ENCODE measurements at regions not wholly inside any gene's neighbourhood (a gene's known extent, or its start where the extent isn't known, plus 50 kb on each side); places are given as distances from the start of the nearest gene placed in this dataset.

DNA sequence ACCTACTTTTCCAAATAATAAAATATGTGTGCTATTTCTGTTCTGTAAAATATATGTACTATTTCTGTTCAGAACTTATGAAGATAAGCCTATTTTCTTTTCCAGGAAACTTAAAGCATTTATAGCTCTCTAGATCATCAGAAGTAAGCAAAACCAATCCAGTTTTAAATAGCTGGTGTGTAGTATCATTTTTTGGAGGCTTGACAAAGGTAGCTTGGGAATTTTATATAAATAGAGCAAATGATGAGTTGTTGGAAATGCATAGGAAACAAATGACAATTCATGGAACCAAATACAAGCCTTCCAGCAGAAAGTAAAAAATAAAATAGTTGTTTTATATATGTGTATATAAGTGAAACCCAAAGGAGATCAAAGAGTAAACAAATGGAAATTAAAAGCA is 1038.1 kb upstream of the ARRDC3 start:
- H3K9me3 ChIP-seq, result peaks cover 14% of the 10 kb centered on the region
- DNase-seq (no peak), ATAC-seq (no peak)
- no peak overlapping the region for H3K4me3 ChIP-seq
- TF ChIP-seq, protein P1, sequence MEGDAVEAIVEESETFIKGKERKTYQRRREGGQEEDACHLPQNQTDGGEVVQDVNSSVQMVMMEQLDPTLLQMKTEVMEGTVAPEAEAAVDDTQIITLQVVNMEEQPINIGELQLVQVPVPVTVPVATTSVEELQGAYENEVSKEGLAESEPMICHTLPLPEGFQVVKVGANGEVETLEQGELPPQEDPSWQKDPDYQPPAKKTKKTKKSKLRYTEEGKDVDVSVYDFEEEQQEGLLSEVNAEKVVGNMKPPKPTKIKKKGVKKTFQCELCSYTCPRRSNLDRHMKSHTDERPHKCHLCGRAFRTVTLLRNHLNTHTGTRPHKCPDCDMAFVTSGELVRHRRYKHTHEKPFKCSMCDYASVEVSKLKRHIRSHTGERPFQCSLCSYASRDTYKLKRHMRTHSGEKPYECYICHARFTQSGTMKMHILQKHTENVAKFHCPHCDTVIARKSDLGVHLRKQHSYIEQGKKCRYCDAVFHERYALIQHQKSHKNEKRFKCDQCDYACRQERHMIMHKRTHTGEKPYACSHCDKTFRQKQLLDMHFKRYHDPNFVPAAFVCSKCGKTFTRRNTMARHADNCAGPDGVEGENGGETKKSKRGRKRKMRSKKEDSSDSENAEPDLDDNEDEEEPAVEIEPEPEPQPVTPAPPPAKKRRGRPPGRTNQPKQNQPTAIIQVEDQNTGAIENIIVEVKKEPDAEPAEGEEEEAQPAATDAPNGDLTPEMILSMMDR (IDR thresholded peaks at IDR 0.05), result no peak
- no peaks in the 10 kb centered on the region for H3K4me1 ChIP-seq (ENCODE audit: low read depth)
- intact Hi-C loops (cut with DNase I, micrococcal nuclease), result no loop called here
- no peaks in the 10 kb centered on the region for H3K36me3 ChIP-seq (ENCODE audit: low read depth)

DNA sequence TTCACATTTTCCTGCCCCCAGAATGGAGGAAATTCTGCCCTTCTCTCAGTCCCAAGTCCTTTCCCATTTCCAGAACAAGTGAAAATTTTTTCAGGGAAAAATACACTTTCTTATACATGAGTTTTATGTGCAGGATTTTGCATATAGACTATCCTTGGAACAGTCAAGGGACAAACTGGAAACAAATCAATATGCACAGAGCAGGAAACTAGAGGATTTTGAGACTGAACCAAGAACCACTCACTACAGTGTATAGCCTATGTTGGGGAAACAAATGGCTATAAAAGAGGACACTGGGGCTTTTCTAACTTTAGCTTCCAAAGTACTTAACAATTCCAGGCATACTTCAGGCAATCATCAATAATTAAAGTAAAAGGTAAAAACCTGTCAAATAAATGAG is 1036.1 kb upstream of the ARRDC3 start:
- Histone ChIP-seq H3K4me1 (ENCODE audit: low read depth) (no peaks in the 10 kb centered on the region), H3K9me3 (peaks cover 14% of the 10 kb centered on the region), H3K4me3 (no peak overlapping the region), H3K36me3 (ENCODE audit: low read depth) (no peaks in the 10 kb centered on the region)
- ATAC-seq (no peak), DNase-seq (no peak)
- TF ChIP-seq, protein P1 (IDR thresholded peaks at IDR 0.05), result no peak
- intact Hi-C loops (cut with DNase I, micrococcal nuclease), result no loop called here

DNA sequence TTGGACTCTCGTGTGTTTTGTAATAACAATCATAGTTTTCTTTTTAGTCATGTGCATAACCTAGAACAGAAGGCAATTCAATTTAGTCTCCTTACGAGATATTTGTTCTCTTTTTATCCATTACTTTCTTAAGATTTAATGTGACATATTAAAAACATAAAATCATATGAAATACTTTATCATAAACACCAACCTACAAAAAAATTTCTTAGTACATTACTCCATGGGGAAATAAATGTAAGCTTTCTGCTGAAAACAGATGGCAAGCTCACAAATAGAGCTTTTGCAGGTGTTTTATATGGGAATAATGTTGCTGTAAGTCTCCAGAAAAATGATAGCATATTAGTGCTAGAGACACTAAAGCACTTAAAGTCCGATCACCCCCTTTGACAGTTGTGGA is 1035.2 kb upstream of the ARRDC3 start:
- ATAC-seq (no peak), DNase-seq (no peak)
- TF ChIP-seq, protein P1 (IDR thresholded peaks at IDR 0.05), result no peak
- Histone ChIP-seq H3K4me3 (no peak overlapping the region), H3K9me3 (peaks cover 14% of the 10 kb centered on the region), H3K4me1 (ENCODE audit: low read depth) (no peaks in the 10 kb centered on the region), H3K36me3 (ENCODE audit: low read depth) (no peaks in the 10 kb centered on the region)
- intact Hi-C loops (cut with DNase I, micrococcal nuclease), result no loop called here

DNA sequence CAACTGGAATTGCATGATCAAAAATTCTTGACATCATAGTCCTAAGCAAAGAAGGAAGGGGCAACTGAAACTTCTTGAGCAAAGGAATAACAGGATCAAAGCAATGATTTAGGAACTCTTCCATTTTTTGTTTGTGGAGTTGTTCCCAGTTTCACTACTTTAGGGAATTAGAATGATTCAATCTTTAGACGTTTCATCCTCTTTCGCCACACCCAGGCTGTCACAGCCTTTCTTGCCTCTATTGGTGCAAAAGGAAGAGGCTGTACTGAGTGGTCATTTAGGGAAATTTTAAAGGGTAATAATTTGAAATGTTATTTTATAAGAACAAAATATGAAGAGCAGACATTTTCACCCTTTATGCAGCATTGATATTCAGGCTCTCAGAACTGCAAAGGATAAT is 1026.0 kb upstream of the ARRDC3 start:
- Histone ChIP-seq H3K9me3 (no peaks in the 10 kb centered on the region), H3K4me3 (no peak overlapping the region), H3K4me1 (ENCODE audit: low read depth) (no peaks in the 10 kb centered on the region), H3K36me3 (ENCODE audit: low read depth) (no peaks in the 10 kb centered on the region)
- TF ChIP-seq, protein P1 (IDR thresholded peaks at IDR 0.05), result no peak
- intact Hi-C loops (cut with DNase I, micrococcal nuclease), result no loop called here
- no peak for DNase-seq
- no peak for ATAC-seq

DNA sequence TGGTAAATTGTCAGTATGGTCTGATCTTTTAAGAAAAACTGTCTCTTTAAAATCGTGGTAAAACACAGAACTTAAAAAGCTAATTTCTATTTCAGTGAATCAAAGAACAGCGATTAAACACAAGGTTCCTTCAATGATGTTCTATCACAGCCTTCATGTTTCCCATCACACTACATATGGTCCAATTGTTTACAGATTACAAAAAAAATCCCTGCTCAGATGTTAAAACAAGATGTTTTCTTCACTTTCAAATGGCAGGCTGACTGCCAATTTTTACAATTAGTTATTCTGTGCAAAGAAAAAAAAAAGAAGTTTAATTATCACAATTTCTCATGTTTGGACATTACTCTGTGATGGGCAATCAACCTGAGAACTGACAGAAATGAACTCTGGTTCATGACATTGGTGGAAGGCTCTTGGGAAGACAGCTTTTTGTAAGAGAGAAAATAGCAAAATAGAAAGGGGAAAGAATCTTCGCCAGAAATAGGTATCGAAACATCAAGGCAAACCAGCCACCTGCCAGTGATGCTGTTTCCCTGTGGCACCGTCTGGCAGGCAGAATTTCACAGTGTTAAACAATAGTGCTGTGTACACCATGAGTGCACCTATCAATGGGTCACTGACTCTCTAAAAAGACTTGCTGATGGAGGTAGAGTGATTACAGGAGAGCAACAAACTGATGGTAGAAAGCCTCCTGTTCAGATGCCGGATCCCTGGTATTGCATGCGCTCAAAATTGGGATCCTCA is 1020.0 kb upstream of the ARRDC3 start:
- no peaks in the 10 kb centered on the region for H3K4me1 ChIP-seq (ENCODE audit: low read depth)
- no peaks in the 10 kb centered on the region for H3K9me3 ChIP-seq
- no peaks in the 10 kb centered on the region for H3K36me3 ChIP-seq (ENCODE audit: low read depth)
- no peak for ATAC-seq
- no peak overlapping the region for H3K4me3 ChIP-seq
- DNase-seq, result no peak
- TF ChIP-seq, protein P1 (IDR thresholded peaks at IDR 0.05), result no peak
- intact Hi-C loops (cut with DNase I, micrococcal nuclease), result no loop called here

DNA sequence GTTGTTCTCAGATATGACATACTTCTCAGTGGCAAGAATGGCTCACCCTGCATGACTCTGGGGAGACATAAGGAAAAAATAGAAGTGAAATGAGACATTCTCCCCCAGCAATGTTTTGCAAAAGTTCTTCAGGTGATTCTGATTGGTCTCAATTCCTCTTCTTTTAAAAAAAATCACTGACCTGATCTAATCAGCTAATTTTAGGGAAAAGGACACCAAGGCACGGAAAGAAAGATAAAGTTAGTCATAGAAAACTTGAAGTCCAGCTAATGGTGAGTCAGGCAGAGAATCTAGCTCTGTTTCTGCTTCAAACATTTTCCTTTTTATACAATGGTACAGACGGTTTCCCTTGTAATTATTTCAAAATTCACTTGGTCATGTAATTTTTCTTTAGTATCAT is 1018.9 kb upstream of the ARRDC3 start:
- no peak for ATAC-seq
- DNase-seq, result no peak
- TF ChIP-seq, protein P1 (IDR thresholded peaks at IDR 0.05), result no peak
- H3K4me1 ChIP-seq (ENCODE audit: low read depth), result no peaks in the 10 kb centered on the region
- H3K9me3 ChIP-seq, result no peaks in the 10 kb centered on the region
- intact Hi-C loops (cut with DNase I, micrococcal nuclease), result no loop called here
- H3K4me3 ChIP-seq, result no peak overlapping the region
- H3K36me3 ChIP-seq (ENCODE audit: low read depth), result no peaks in the 10 kb centered on the region

All from mucosa of descending colon (tissue), 3 donors.